Pancreas (tissue), 10 donors: ENCODE measurements at regions not wholly inside any gene's neighbourhood (a gene's known extent, or its start where the extent isn't known, plus 50 kb on each side); places are given as distances from the start of the nearest gene placed in this dataset.

ENCODE experiments used
- ATAC-seq, 4 donors: fragments of 200-7000 bp; cut with Tn5 transposase; one replicate each; pipeline versions ENCODE4 v1.8.0 to v1.9.1; 2020; ENCODE audit warnings: mild to moderate bottlenecking in 4 of 4, moderate library complexity in 4 of 4
- DNase-seq, 6 donors: peaks; one replicate each; pipeline ENCODE4 v3.0.0-alpha.2; 2020
- FAIRE-seq: peaks from 2 replicates; lab custom pipeline; 2012; peaks lifted over from hg19 to GRCh38; lab: Jason Lieb, UNC
- H3K27ac ChIP-seq, 4 donors: fragments of 200-600 bp; sonication (generic); 1 replicate in 3 of 4; 2 replicates in 1 of 4; pipeline versions ENCODE4 v1.5.0 to v1.8.0; 2020
- H3K27me3 ChIP-seq, 4 donors: fragments of 200-600 bp; one replicate each; pipeline ENCODE4 v1.8.0; 2021
- H3K36me3 ChIP-seq, 3 donors: fragments of 200-600 bp; sonication (generic) in 1 of 3; one replicate each; pipeline versions ENCODE4 v1.5.0 to v1.8.0; 2020 to 2021
- H3K4me1 ChIP-seq, 3 donors: fragments of 200-600 bp; one replicate each; pipeline ENCODE4 v1.8.0; 2021
- H3K4me3 ChIP-seq, 4 donors: fragments of 200-600 bp; sonication (generic) in 2 of 4; one replicate each; pipeline versions ENCODE4 v1.5.0 to v1.8.0; 2020 to 2021
- H3K9me3 ChIP-seq, 4 donors: fragments of 200-600 bp; one replicate each; pipeline ENCODE4 v1.8.0; 2021
- CTCF ChIP-seq, 4 donors: fragments of 200-600 bp; sonication (generic) in 3 of 4; IDR thresholded peaks; one replicate each; pipeline versions ENCODE4 v1.5.0 to v1.8.0; 2021; ENCODE audit warnings: antibody characterized with exemption in 4 of 4
- WGBS, 2 donors: extraction: QIAGEN DNeasy Blood & Tissue Kit; methylation state at CpG; one replicate each; pipeline ENCODE4 v1.1.7; 2013; 5-methylcytosine and 5-hydroxymethylcytosine counted together
- intact Hi-C, 3 donors: fragments of 100-400 bp; cut with DNase I; formaldehyde crosslinking; loops; one replicate each; pipeline versions ENCODE4 v1.11.1 to v1.14.2; 2022
- donor health status: healthy with polysubstance abuse.
- donor health status: DM: no; HTN: no; CAD: no; lungs with moderate emphysema.
- donor health status: DM: no; HTN: no; CAD: no.
- donor health status: control.
- donor health status: control.
- donor health status: Bipolar disorder and iron deficiency.
- donor health status: DM: yes; HTN: yes; CAD: no.
- donor health status: DM: no; HTN: no; CAD: no.
- donor health status: DM: no; HTN: no; CAD: no.
- donor health status: DM: yes; HTN: yes; CAD: no.

GRCh38 chr2:54059504-54059903 lies 55.9 kb upstream of the ACYP2 start:
- no peak for TF ChIP-seq CTCF (IDR thresholded peaks at IDR 0.05)
- no peaks in the 10 kb centered on the region for H3K36me3 ChIP-seq
- H3K9me3 ChIP-seq = no peaks in the 10 kb centered on the region
- FAIRE-seq = no peak
- peaks cover 0 to 7% (median 6%) of the 10 kb centered on the region in 3 donors for H3K4me1 ChIP-seq
- no peak overlapping the region for H3K4me3 ChIP-seq
- H3K27me3 ChIP-seq = no peaks in the 10 kb centered on the region
- ATAC-seq = no peak
- DNase-seq = no peak
- WGBS, 2 donors = 97 to 99% methylated on average over 3 of the region's 3 CpGs
- intact Hi-C loops = no loop called here
- no peak overlapping the region for H3K27ac ChIP-seq

GRCh38 chr2:54058449-54058848 lies 57.0 kb upstream of the ACYP2 start:
- FAIRE-seq (no peak), ATAC-seq (no peak), DNase-seq (no peak)
- Histone ChIP-seq H3K9me3 (no peaks in the 10 kb centered on the region), H3K27ac (no peak overlapping the region), H3K27me3 (no peaks in the 10 kb centered on the region), H3K36me3 (no peaks in the 10 kb centered on the region), H3K4me3 (no peak overlapping the region), H3K4me1 (peaks cover 0 to 12% (median 0%) of the 10 kb centered on the region in 3 donors)
- intact Hi-C loops = no loop called here
- 86 to 98% methylated on average over 1 of the region's 1 CpG for WGBS, 2 donors
- no peak for TF ChIP-seq CTCF (IDR thresholded peaks at IDR 0.05)

GRCh38 chr2:54054774-54055173 lies 60.6 kb upstream of the ACYP2 start:
- Histone ChIP-seq H3K27ac (peak overlapping the region in 1 of 4 donors; percentile 55), H3K4me1 (peaks cover 0 to 12% (median 0%) of the 10 kb centered on the region in 3 donors), H3K36me3 (peaks cover 0 to 9% (median 0%) of the 10 kb centered on the region in 3 donors), H3K4me3 (no peak overlapping the region), H3K9me3 (no peaks in the 10 kb centered on the region), H3K27me3 (no peaks in the 10 kb centered on the region)
- 74 to 77% methylated on average over 4 of the region's 4 CpGs for WGBS, 2 donors
- no peak for DNase-seq
- TF ChIP-seq CTCF (IDR thresholded peaks at IDR 0.05) = no peak
- ATAC-seq = peak in 1 of 4 donors; percentile 59
- intact Hi-C loops = no loop called here
- no peak for FAIRE-seq

- Histone ChIP-seq H3K9me3 (no peaks in the 10 kb centered on the region), H3K27me3 (no peaks in the 10 kb centered on the region), H3K4me1 (peaks cover 0 to 12% (median 0%) of the 10 kb centered on the region in 3 donors), H3K27ac (peak overlapping the region in 2 of 4 donors; percentile 19 to 55), H3K4me3 (no peak overlapping the region), H3K36me3 (peaks cover 0 to 9% (median 0%) of the 10 kb centered on the region in 3 donors)
- DNase-seq (no peak), ATAC-seq (peak in 1 of 4 donors; percentile 36), FAIRE-seq (no peak)
- TF ChIP-seq CTCF (IDR thresholded peaks at IDR 0.05) = no peak
- WGBS, 2 donors = 63 to 65% methylated on average over 3 of the region's 3 CpGs
- intact Hi-C loops = no loop called here
Measured at GRCh38 chr2:54054271-54054670, 61.1 kb upstream of the ACYP2 start.

GRCh38 chr2:54053830-54054229 lies 61.6 kb upstream of the ACYP2 start:
- Histone ChIP-seq H3K9me3 (no peaks in the 10 kb centered on the region), H3K27ac (peak overlapping the region in 2 of 4 donors; percentile 19 to 55), H3K36me3 (peaks cover 0 to 9% (median 0%) of the 10 kb centered on the region in 3 donors), H3K27me3 (no peaks in the 10 kb centered on the region), H3K4me3 (no peak overlapping the region), H3K4me1 (peaks cover 0 to 12% (median 0%) of the 10 kb centered on the region in 3 donors)
- peak in 3 of 4 donors; percentile 19 to 71 (median 49) for ATAC-seq
- no peak for FAIRE-seq
- intact Hi-C loops = no loop called here
- no peak for TF ChIP-seq CTCF (IDR thresholded peaks at IDR 0.05)
- no peak for DNase-seq
- WGBS, 2 donors = 41 to 56% methylated on average over 2 of the region's 2 CpGs
